Keratinocyte (primary cell): ENCODE measurements at regions not wholly inside any gene's neighbourhood (a gene's known extent, or its start where the extent isn't known, plus 50 kb on each side); places are given as distances from the start of the nearest gene placed in this dataset.

Experiments
- DNase-seq: peaks from one replicate; pipeline ENCODE4 v3.0.0-alpha.2; 2011; ENCODE audit warnings: low read depth, missing footprints, low spot score
- FAIRE-seq: peaks from 2 replicates; lab custom pipeline; 2011; peaks lifted over from hg19 to GRCh38; lab: Jason Lieb, UNC
- H2AFZ ChIP-seq: 2 replicates; pipeline ENCODE4 v1.6.0; 2012; ENCODE audit warnings: low read length, control low read depth, inconsistent platforms; ENCODE audit not compliant: control insufficient read depth
- H3K27ac ChIP-seq: 2 replicates; pipeline ENCODE4 v1.5.1; 2011; ENCODE audit warnings: low read length; ENCODE audit not compliant: control insufficient read depth, insufficient read depth
- H3K27me3 ChIP-seq: 3 replicates; pipeline ENCODE4 v1.6.0; 2011; ENCODE audit warnings: low read length; ENCODE audit not compliant: control insufficient read depth, insufficient read depth; ENCODE audit errors: extremely low read depth
- H3K36me3 ChIP-seq, 2 experiments: 2 replicates in 1 of 2; 3 replicates in 1 of 2; pipeline ENCODE4 v1.5.1; 2011; ENCODE audit warnings: low read length in 2 of 2, mild to moderate bottlenecking in 1 of 2; ENCODE audit not compliant: control insufficient read depth in 2 of 2, insufficient read depth in 2 of 2; ENCODE audit errors: extremely low read depth in 1 of 2
- H3K4me1 ChIP-seq: 3 replicates; pipeline ENCODE4 v1.5.1; 2011; ENCODE audit warnings: low read length; ENCODE audit not compliant: control insufficient read depth, insufficient read depth; ENCODE audit errors: extremely low read depth
- H3K4me2 ChIP-seq: 3 replicates; pipeline ENCODE4 v1.6.0; 2011; ENCODE audit warnings: low read depth, low read length; ENCODE audit not compliant: control insufficient read depth, insufficient read depth; ENCODE audit errors: extremely low read depth
- H3K4me3 ChIP-seq, 3 experiments: fragments of 200-600 bp in 1 of 3; sonication (generic) in 1 of 3; 2 replicates in 2 of 3; 3 replicates in 1 of 3; pipeline ENCODE4 v1.5.1; 2011 to 2016; ENCODE audit warnings: low read length in 3 of 3, mild to moderate bottlenecking in 3 of 3, control low read depth in 2 of 3, inconsistent platforms in 1 of 3, low read depth in 1 of 3, mixed read lengths in 1 of 3, mixed run types in 1 of 3, moderate library complexity in 1 of 3; ENCODE audit not compliant: control insufficient read depth in 2 of 3, insufficient read depth in 2 of 3; ENCODE audit errors: extremely low read depth in 1 of 3
- H3K79me2 ChIP-seq: 2 replicates; pipeline ENCODE4 v1.6.0; 2012; ENCODE audit warnings: low read length; ENCODE audit not compliant: control insufficient read depth, insufficient read depth
- H3K9ac ChIP-seq: 3 replicates; pipeline ENCODE4 v1.6.0; 2011; ENCODE audit warnings: low read length; ENCODE audit not compliant: control insufficient read depth, insufficient read depth; ENCODE audit errors: extremely low read depth
- H3K9me1 ChIP-seq: 3 replicates; pipeline ENCODE4 v1.6.0; 2011; ENCODE audit warnings: low read length; ENCODE audit not compliant: control insufficient read depth, insufficient read depth; ENCODE audit errors: extremely low read depth
- H3K9me3 ChIP-seq: 2 replicates; pipeline ENCODE4 v1.5.1; 2012; ENCODE audit warnings: low read depth, low read length; ENCODE audit not compliant: control insufficient read depth
- H4K20me1 ChIP-seq: 3 replicates; pipeline ENCODE4 v1.6.0; 2011; ENCODE audit warnings: low read length; ENCODE audit not compliant: control insufficient read depth, insufficient read depth; ENCODE audit errors: extremely low read depth
- CTCF ChIP-seq, 3 experiments: IDR thresholded peaks in 1 of 3; conservative IDR thresholded peaks in 1 of 3; optimal IDR thresholded peaks in 1 of 3; 2 replicates in 2 of 3; 3 replicates in 1 of 3; pipeline versions ENCODE3 to v1.5.1; 2011; ENCODE audit warnings: low read length in 3 of 3, mild to moderate bottlenecking in 3 of 3, moderate library complexity in 2 of 3, control low read depth in 1 of 3, inconsistent platforms in 1 of 3; ENCODE audit not compliant: insufficient read depth in 2 of 3; ENCODE audit errors: extremely low read depth in 1 of 3
- EZH2 ChIP-seq: IDR thresholded peaks from one replicate; pipeline ENCODE4 v1.6.1; 2012; ENCODE audit warnings: inconsistent platforms, mild to moderate bottlenecking, low read length, moderate library complexity
- dilution Hi-C: fragments of 300-500 bp; cut with MboI; formaldehyde crosslinking; loops from one replicate; pipeline ENCODE4 v1.7.0; 2020; ENCODE audit warnings: low sequenced_read_pairs; ENCODE audit not compliant: extremely low pct_ligation_motif_present

- FAIRE-seq (no peak), DNase-seq (no peak)
- Histone ChIP-seq H3K4me1 (no peaks in the 10 kb centered on the region), H3K36me3 (no peaks in the 10 kb centered on the region), H4K20me1 (no peaks in the 10 kb centered on the region), H2AFZ (no peak overlapping the region), H3K4me2 (no peak overlapping the region), H3K79me2 (no peaks in the 10 kb centered on the region), H3K9me1 (no peaks in the 10 kb centered on the region), H3K9ac (no peak overlapping the region), H3K27ac (no peak overlapping the region), H3K27me3 (no peaks in the 10 kb centered on the region), H3K9me3 (no peaks in the 10 kb centered on the region), H3K4me3 (no peak overlapping the region)
- dilution Hi-C loops: no loop called here
- peak in 1 of 3 experiments; percentile 41 for TF ChIP-seq CTCF (optimal IDR thresholded peaks at IDR 0.05 in 1 of 3, IDR thresholded peaks at IDR 0.05 in 1 of 3, conservative IDR thresholded peaks at IDR 0.05 in 1 of 3; ENCODE audit: extremely low read depth in 1 of 3, insufficient read depth in 2 of 3, low read length in 3 of 3)
- TF ChIP-seq EZH2: no peak
These were observed 122.9 kb upstream of the ERG start for GRCh38 chr21:38621132-38621531.

- no peak overlapping the region for H3K4me2 ChIP-seq
- no peaks in the 10 kb centered on the region for H3K27me3 ChIP-seq
- DNase-seq (no peak), FAIRE-seq (no peak)
- no peaks in the 10 kb centered on the region for H3K79me2 ChIP-seq
- TF ChIP-seq EZH2 (no peak), CTCF (optimal IDR thresholded peaks at IDR 0.05 in 1 of 3, IDR thresholded peaks at IDR 0.05 in 1 of 3, conservative IDR thresholded peaks at IDR 0.05 in 1 of 3; ENCODE audit: extremely low read depth in 1 of 3, insufficient read depth in 2 of 3, low read length in 3 of 3) (no peak)
- H3K27ac ChIP-seq: no peak overlapping the region
- H3K9ac ChIP-seq: no peak overlapping the region
- no peaks in the 10 kb centered on the region for H3K36me3 ChIP-seq
- no peaks in the 10 kb centered on the region for H3K4me1 ChIP-seq
- no peaks in the 10 kb centered on the region for H3K9me3 ChIP-seq
- no peak overlapping the region for H3K4me3 ChIP-seq
- H2AFZ ChIP-seq: no peak overlapping the region
- dilution Hi-C loops: no loop called here
- no peaks in the 10 kb centered on the region for H4K20me1 ChIP-seq
- H3K9me1 ChIP-seq: no peaks in the 10 kb centered on the region
These were observed 124.0 kb upstream of the ERG start for GRCh38 chr21:38622081-38622826.
